GM23248 (cell line): ENCODE measurements at regions not wholly inside any gene's neighbourhood (a gene's known extent, or its start where the extent isn't known, plus 50 kb on each side); places are given as distances from the start of the nearest gene placed in this dataset.

ENCODE experiments used
- EZH2 ChIP-seq: fragments of 200-600 bp; sonication (generic); IDR thresholded peaks from 2 replicates; pipeline ENCODE4 v1.6.1; 2018; ENCODE audit warnings: antibody characterized with exemption, mild to moderate bottlenecking; ENCODE audit not compliant: insufficient read depth, poor library complexity, severe bottlenecking
- EZH2phosphoT487 ChIP-seq: fragments of 200-600 bp; sonication (generic); IDR thresholded peaks from 2 replicates; pipeline ENCODE4 v1.6.1; 2018; ENCODE audit warnings: antibody characterized with exemption, moderate library complexity, mild to moderate bottlenecking, low read depth; ENCODE audit not compliant: insufficient read depth

- TF ChIP-seq EZH2: no peak
- no peak for TF ChIP-seq EZH2phosphoT487
Measured at GRCh38 chr1:217944550-217944949, 313.4 kb downstream of the SPATA17 start.
